ENCODE measurements at regions not wholly inside any gene's neighbourhood (a gene's known extent, or its start where the extent isn't known, plus 50 kb on each side); places are given as distances from the start of the nearest gene placed in this dataset.

- Histone ChIP-seq H3K4me1 (ENCODE audit: control insufficient read depth in 2 of 2, insufficient read depth in 2 of 2, low read length in 2 of 2) (no peaks in the 10 kb centered on the region), H3K27ac (ENCODE audit: low read depth in 2 of 2, low read length in 2 of 2) (no peak overlapping the region), H3K9ac (ENCODE audit: low read depth in 1 of 2, low read length in 2 of 2) (no peak overlapping the region), H3K4me3 (ENCODE audit: low read length in 2 of 2) (no peak overlapping the region), H3K27me3 (ENCODE audit: control insufficient read depth in 2 of 2, insufficient read depth in 2 of 2, low read length in 2 of 2) (no peaks in the 10 kb centered on the region), H3K36me3 (ENCODE audit: control insufficient read depth in 2 of 2, insufficient read depth in 2 of 2, low read length in 2 of 2) (no peaks in the 10 kb centered on the region), H3K9me3 (ENCODE audit: control insufficient read depth in 2 of 2, low read length in 2 of 2) (no peaks in the 10 kb centered on the region)
Observed at GRCh38 chr4:155434904-155435303, 58.1 kb upstream of the MAP9 start.

DNA sequence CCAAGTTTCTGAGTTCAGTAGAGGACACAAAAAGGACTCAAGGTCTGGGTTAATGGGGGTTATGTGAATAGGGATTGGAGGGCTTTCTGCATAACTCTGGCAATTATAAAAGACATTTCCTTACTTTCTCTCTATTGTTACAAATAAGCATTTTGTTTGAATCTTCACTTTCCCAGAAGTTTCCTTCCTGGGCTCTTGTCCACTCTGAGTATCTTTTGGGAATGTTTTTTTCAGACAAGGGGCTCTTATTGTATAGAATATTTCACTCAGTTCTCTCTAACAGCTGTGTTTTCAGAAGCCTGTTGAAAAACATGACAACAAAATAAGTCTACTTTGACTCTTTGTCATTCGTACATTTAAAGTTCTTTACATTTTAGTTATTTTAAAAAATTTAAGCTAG, 57.6 kb upstream of the MAP9 start:
- Histone ChIP-seq H3K4me1 (ENCODE audit: control insufficient read depth in 2 of 2, insufficient read depth in 2 of 2, low read length in 2 of 2) (no peaks in the 10 kb centered on the region), H3K27me3 (ENCODE audit: control insufficient read depth in 2 of 2, insufficient read depth in 2 of 2, low read length in 2 of 2) (no peaks in the 10 kb centered on the region), H3K27ac (ENCODE audit: low read depth in 2 of 2, low read length in 2 of 2) (no peak overlapping the region), H3K9me3 (ENCODE audit: control insufficient read depth in 2 of 2, low read length in 2 of 2) (no peaks in the 10 kb centered on the region), H3K4me3 (ENCODE audit: low read length in 2 of 2) (no peak overlapping the region), H3K36me3 (ENCODE audit: control insufficient read depth in 2 of 2, insufficient read depth in 2 of 2, low read length in 2 of 2) (no peaks in the 10 kb centered on the region), H3K9ac (ENCODE audit: low read depth in 1 of 2, low read length in 2 of 2) (no peak overlapping the region)

DNA sequence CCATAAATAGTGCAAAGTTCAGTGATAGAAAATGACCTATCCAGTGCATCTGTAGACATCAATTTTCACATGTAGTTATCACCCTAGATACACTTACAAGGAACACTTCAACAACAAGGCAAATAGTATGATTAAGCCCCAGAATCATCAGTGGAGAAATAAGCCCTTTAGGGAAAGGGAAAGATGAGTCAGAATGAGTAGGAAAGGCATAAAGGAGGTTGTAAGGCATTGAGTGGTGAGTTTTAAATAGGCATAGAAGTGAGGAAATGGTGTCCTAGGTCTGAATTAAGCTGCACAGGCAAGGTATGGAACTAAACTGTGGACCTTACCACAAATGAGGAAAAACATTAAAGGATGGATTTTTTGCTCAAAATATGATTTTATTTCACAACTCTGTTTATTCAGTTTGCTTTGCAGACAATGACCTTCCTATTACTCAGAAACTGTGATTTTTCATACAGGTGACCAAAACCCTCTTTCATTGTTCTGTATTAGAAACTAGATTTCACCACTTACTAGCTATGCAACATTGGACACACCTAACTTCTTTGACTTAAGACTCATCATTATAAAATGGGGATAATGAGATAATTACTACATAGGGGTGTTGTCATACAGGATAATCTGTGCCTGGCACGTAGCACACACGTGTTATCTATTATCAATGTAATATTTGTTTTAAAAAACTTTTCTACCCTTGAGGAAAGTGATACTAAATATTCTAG, 57.0 kb upstream of the MAP9 start:
- no peaks in the 10 kb centered on the region for H3K27me3 ChIP-seq (ENCODE audit: control insufficient read depth in 2 of 2, insufficient read depth in 2 of 2, low read length in 2 of 2)
- no peaks in the 10 kb centered on the region for H3K4me1 ChIP-seq (ENCODE audit: control insufficient read depth in 2 of 2, insufficient read depth in 2 of 2, low read length in 2 of 2)
- no peaks in the 10 kb centered on the region for H3K9me3 ChIP-seq (ENCODE audit: control insufficient read depth in 2 of 2, low read length in 2 of 2)
- no peaks in the 10 kb centered on the region for H3K36me3 ChIP-seq (ENCODE audit: control insufficient read depth in 2 of 2, insufficient read depth in 2 of 2, low read length in 2 of 2)
- no peak overlapping the region for H3K9ac ChIP-seq (ENCODE audit: low read depth in 1 of 2, low read length in 2 of 2)
- no peak overlapping the region for H3K27ac ChIP-seq (ENCODE audit: low read depth in 2 of 2, low read length in 2 of 2)
- no peak overlapping the region for H3K4me3 ChIP-seq (ENCODE audit: low read length in 2 of 2)

DNA sequence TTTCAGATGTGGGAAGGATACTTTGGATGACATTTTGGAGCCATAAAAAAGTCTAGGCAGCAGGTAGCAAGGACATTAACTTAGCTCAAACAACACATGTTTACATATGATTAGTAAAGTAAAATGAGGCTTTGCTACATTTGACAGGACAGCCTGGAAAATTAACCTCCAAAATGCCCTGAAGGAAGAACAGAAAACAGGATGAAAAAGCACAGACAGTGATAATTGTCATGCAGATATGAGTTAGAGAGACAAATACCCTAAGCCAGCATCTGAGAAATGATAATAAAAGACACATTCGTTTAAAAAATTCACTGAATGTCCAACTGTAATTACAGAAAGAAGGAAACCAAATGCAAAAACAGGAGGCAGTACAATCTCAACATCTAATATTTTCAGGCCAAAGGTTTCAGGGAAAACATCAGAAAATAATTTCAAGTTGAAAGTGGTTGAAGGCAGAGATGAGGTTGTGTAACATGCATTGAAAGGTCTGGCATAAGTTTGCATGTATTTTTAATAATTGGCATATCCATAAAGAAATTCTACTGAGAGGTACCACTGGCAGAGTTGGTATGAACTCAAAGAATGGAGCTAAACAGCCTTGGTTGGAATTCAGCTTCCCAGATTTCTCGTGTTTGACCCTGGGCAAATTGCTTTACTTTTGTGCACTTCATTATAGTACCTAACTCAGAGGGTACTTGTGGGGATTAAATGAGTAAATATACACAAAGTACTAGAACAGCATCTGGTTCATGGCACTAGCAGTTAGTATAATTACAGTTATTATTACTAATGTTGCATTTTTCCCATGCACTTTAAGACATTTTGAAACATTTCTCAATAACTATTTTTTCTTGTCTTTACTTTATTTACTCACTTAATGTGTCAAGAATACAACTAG, 54.4 kb upstream of the MAP9 start:
- Histone ChIP-seq H3K9ac (ENCODE audit: low read depth in 1 of 2, low read length in 2 of 2) (no peak overlapping the region), H3K4me1 (ENCODE audit: control insufficient read depth in 2 of 2, insufficient read depth in 2 of 2, low read length in 2 of 2) (no peaks in the 10 kb centered on the region), H3K4me3 (ENCODE audit: low read length in 2 of 2) (no peak overlapping the region), H3K36me3 (ENCODE audit: control insufficient read depth in 2 of 2, insufficient read depth in 2 of 2, low read length in 2 of 2) (no peaks in the 10 kb centered on the region), H3K27ac (ENCODE audit: low read depth in 2 of 2, low read length in 2 of 2) (no peak overlapping the region), H3K9me3 (ENCODE audit: control insufficient read depth in 2 of 2, low read length in 2 of 2) (no peaks in the 10 kb centered on the region), H3K27me3 (ENCODE audit: control insufficient read depth in 2 of 2, insufficient read depth in 2 of 2, low read length in 2 of 2) (no peaks in the 10 kb centered on the region)

GRCh38 chr4:155428128-155428527, 51.4 kb upstream of the MAP9 start:
- H3K9ac ChIP-seq (ENCODE audit: low read depth in 1 of 2, low read length in 2 of 2) = no peak overlapping the region
- no peak overlapping the region for H3K4me3 ChIP-seq (ENCODE audit: low read length in 2 of 2)
- H3K9me3 ChIP-seq (ENCODE audit: control insufficient read depth in 2 of 2, low read length in 2 of 2) = no peaks in the 10 kb centered on the region
- H3K4me1 ChIP-seq (ENCODE audit: control insufficient read depth in 2 of 2, insufficient read depth in 2 of 2, low read length in 2 of 2) = no peaks in the 10 kb centered on the region
- no peaks in the 10 kb centered on the region for H3K27me3 ChIP-seq (ENCODE audit: control insufficient read depth in 2 of 2, insufficient read depth in 2 of 2, low read length in 2 of 2)
- H3K36me3 ChIP-seq (ENCODE audit: control insufficient read depth in 2 of 2, insufficient read depth in 2 of 2, low read length in 2 of 2) = no peaks in the 10 kb centered on the region
- H3K27ac ChIP-seq (ENCODE audit: low read depth in 2 of 2, low read length in 2 of 2) = no peak overlapping the region

DNA sequence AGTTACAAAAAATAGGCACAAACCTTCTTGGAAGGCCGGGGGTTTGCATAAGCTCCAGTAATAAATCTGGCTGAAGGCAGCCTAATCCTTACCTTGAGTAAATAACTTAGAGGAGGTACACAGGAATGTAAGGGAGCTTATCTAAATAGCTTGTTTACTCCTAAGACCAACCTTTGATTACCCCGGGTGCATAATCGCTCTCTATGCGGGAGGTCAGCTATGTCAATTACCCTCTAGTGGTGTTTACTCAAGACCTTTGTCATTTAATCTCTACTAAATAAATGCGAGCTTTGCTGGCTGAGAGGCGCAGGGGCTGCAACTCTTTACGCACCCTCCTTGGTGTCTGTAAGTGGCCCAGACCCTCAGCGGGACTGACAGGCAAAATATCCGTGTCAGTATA, 50.2 kb upstream of the MAP9 start:
- H3K9ac ChIP-seq (ENCODE audit: low read depth in 1 of 2, low read length in 2 of 2) = no peak overlapping the region
- no peaks in the 10 kb centered on the region for H3K9me3 ChIP-seq (ENCODE audit: control insufficient read depth in 2 of 2, low read length in 2 of 2)
- no peaks in the 10 kb centered on the region for H3K36me3 ChIP-seq (ENCODE audit: control insufficient read depth in 2 of 2, insufficient read depth in 2 of 2, low read length in 2 of 2)
- no peak overlapping the region for H3K27ac ChIP-seq (ENCODE audit: low read depth in 2 of 2, low read length in 2 of 2)
- no peak overlapping the region for H3K4me3 ChIP-seq (ENCODE audit: low read length in 2 of 2)
- no peaks in the 10 kb centered on the region for H3K4me1 ChIP-seq (ENCODE audit: control insufficient read depth in 2 of 2, insufficient read depth in 2 of 2, low read length in 2 of 2)
- no peaks in the 10 kb centered on the region for H3K27me3 ChIP-seq (ENCODE audit: control insufficient read depth in 2 of 2, insufficient read depth in 2 of 2, low read length in 2 of 2)

Data from mucosa of rectum (tissue), 2 donors.